GM23248 (cell line): ENCODE measurements at regions not wholly inside any gene's neighbourhood (a gene's known extent, or its start where the extent isn't known, plus 50 kb on each side); places are given as distances from the start of the nearest gene placed in this dataset.

Source experiments
- EZH2 ChIP-seq: fragments of 200-600 bp; sonication (generic); IDR thresholded peaks from 2 replicates; pipeline ENCODE4 v1.6.1; 2018; ENCODE audit warnings: antibody characterized with exemption, mild to moderate bottlenecking; ENCODE audit not compliant: insufficient read depth, poor library complexity, severe bottlenecking
- EZH2phosphoT487 ChIP-seq: fragments of 200-600 bp; sonication (generic); IDR thresholded peaks from 2 replicates; pipeline ENCODE4 v1.6.1; 2018; ENCODE audit warnings: antibody characterized with exemption, moderate library complexity, mild to moderate bottlenecking, low read depth; ENCODE audit not compliant: insufficient read depth

- no peak for TF ChIP-seq EZH2
- TF ChIP-seq EZH2phosphoT487 = no peak
These were observed 1097.6 kb downstream of the JRKL start for GRCh38 chr11:97487387-97487786.
